Omental fat pad (tissue), 3 donors: ENCODE measurements at regions not wholly inside any gene's neighbourhood (a gene's known extent, or its start where the extent isn't known, plus 50 kb on each side); places are given as distances from the start of the nearest gene placed in this dataset.

Experiments
- ATAC-seq: fragments of 150-250 bp; one replicate; pipeline ENCODE4 v1.9.1; 2016; ENCODE audit warnings: mild to moderate bottlenecking, moderate library complexity; ENCODE audit not compliant: low FRiP score
- DNase-seq: peaks from one replicate; pipeline ENCODE4 v3.0.0-alpha.2; 2019; ENCODE audit warnings: low spot score
- TF ChIP-seq, protein P1 (sequence below), 3 donors: fragments of 450-650 bp; IDR thresholded peaks; one replicate each; pipeline ENCODE4 v1.5.1; 2016 to 2017; ENCODE audit warnings: antibody characterized with exemption in 3 of 3, mild to moderate bottlenecking in 3 of 3, moderate library complexity in 2 of 3

DNA sequence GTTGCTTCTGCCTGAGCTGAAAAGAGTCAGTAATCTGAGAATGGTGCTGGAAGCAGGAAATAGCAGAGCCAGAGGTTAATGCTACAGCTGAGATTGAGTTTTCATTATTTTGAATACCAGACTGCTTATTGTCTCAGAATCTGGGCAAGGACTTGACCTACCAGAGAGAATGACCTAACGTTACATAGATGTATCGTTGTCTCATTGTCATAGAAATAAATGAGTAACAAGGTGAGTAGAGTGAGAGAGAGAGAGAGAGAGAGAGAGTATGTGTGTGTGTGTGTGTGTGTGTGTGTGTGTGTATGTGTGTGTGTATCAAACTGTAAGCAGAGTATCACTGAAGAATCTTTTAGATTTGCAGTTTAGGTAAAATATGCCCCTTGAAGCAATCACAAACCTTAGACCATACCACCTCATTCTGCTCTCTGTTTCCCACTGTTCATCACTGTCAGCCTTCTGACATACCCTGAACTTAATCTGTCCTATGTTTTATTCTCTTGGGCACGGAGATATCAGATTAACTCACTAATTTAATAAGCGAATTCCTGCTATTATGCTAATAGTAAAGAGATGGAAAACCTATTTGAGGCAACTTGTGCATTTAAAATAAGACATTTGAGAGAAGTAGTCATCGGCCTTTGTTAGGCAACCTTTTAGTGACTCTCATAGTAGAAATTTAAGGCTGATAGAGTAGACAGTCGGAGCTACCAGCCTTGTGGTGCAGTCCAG lies 87.8 kb downstream of the CYB561 start:
- DNase-seq (no peak), ATAC-seq (no peak)
- TF ChIP-seq, protein P1, sequence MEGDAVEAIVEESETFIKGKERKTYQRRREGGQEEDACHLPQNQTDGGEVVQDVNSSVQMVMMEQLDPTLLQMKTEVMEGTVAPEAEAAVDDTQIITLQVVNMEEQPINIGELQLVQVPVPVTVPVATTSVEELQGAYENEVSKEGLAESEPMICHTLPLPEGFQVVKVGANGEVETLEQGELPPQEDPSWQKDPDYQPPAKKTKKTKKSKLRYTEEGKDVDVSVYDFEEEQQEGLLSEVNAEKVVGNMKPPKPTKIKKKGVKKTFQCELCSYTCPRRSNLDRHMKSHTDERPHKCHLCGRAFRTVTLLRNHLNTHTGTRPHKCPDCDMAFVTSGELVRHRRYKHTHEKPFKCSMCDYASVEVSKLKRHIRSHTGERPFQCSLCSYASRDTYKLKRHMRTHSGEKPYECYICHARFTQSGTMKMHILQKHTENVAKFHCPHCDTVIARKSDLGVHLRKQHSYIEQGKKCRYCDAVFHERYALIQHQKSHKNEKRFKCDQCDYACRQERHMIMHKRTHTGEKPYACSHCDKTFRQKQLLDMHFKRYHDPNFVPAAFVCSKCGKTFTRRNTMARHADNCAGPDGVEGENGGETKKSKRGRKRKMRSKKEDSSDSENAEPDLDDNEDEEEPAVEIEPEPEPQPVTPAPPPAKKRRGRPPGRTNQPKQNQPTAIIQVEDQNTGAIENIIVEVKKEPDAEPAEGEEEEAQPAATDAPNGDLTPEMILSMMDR (IDR thresholded peaks at IDR 0.05): no peak

DNA sequence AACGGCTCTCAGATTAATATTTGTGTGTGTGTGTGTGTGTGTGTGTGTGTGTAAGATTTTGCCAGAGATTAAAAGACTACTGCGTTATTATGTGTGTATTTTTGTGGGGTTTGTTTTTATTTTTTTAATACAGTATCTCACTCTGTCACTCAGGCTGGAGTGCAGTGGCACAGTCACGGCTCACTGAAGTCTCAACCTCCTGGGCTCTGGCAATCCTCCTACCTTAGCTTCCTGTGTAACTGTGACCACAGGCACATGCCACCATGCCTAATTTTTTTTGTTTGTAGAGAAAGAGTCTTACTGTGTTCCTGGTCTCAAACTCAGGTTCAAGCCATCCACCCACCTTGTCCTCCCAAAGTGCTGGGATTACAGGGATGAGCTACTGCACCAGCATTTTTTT lies 87.2 kb downstream of the CYB561 start:
- TF ChIP-seq, protein P1 (IDR thresholded peaks at IDR 0.05): no peak
- DNase-seq (no peak), ATAC-seq (no peak)

DNA sequence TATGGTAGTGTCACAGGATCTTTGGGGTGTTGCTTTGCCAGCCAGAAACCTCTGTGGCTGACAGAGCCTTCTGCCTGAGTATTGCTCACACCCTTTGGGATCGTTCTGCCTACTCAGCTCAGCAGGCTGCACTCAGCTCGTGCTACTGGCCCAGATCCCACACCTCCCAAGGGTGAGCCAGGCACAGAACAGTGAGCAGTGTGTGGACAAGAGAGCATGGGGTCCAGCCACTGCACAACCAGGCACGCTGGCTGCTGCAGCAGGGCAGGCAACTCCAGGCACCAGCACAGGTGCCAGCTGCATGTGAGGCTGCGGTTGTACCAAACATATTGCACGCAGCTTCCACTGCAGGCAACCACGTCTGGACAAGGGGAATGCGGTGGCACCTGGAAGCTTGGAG lies 84.9 kb downstream of the CYB561 start:
- TF ChIP-seq, protein P1 (IDR thresholded peaks at IDR 0.05): no peak
- DNase-seq (no peak), ATAC-seq (no peak)

DNA sequence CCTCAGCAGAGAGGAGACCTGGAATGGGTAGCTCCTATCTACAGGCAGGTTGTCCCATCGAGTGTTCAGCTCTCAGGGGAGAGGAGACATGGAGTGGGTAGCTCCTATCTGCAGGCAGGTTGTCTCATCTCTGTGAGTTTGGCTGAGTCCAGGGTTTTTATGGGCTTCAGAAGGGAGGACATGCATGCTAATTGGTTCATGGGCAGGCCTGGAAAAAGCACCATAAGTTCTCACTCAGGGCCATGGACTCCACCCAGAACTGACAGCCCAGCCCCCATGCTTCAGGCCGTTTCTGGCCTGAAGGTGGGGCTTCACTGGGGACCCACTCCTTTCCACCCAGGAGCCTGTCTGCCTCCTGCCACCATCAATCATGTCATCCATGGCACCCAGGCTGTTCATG lies 84.0 kb downstream of the CYB561 start:
- DNase-seq (no peak), ATAC-seq (no peak)
- TF ChIP-seq, protein P1 (IDR thresholded peaks at IDR 0.05): no peak

DNA sequence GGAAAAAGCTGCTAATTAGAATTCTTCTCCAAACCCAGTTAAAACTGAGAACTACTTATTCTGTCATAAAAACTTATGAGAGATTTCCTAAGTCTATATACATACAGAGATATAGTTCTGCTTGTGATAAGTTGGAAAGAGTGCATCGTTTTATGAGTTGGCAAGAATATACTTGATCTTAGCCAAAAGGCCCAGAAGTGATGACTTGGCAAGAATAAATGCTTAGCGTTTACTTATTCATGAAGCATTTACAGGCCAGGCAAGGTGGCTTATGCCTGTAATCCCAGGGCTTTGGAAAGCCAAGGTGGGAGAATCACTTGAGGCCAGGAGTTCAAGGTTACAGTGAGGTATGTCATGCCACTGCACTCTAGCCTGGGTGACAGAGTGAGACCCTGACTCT lies 81.7 kb downstream of the CYB561 start:
- TF ChIP-seq, protein P1 (IDR thresholded peaks at IDR 0.05): no peak
- DNase-seq (no peak), ATAC-seq (no peak)

DNA sequence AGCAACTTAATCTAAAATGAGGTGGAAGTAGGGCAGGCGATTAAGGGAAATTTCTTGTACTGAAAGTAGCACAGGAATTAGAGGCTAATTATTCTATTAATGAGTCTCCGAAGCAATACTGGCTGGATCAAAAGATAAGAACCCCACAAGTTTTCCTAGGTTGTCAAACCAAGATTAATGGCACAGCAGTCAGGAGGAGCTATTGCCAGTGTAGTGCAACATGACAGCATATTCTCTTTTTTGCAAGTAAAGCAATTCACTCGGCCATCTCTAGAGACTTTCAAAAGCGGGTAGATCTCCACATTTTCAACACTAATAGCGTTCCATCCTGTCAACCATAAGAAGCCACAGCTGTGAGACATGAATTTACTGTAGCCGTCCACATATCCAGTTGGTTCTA lies 81.2 kb downstream of the CYB561 start:
- TF ChIP-seq, protein P1 (IDR thresholded peaks at IDR 0.05): no peak
- ATAC-seq (no peak), DNase-seq (no peak)
